Fibroblast of lung (primary cell): ENCODE measurements at regions not wholly inside any gene's neighbourhood (a gene's known extent, or its start where the extent isn't known, plus 50 kb on each side); places are given as distances from the start of the nearest gene placed in this dataset.

Experiments used
- DNase-seq, 2 donors: peaks; one replicate each; pipeline versions ENCODE4 v3.0.0 to v3.0.0-alpha.2; 2010; ENCODE audit warnings: low read depth in 2 of 2
- H2AFZ ChIP-seq: 2 replicates; pipeline ENCODE4 v1.5.1; 2012; ENCODE audit warnings: low read length, control low read depth, inconsistent platforms
- H3K27ac ChIP-seq: 2 replicates; pipeline ENCODE4 v1.5.1; 2011; ENCODE audit warnings: low read length, control low read depth; ENCODE audit not compliant: insufficient read depth
- H3K27me3 ChIP-seq: 2 replicates; pipeline ENCODE4 v1.5.1; 2011; ENCODE audit warnings: mild to moderate bottlenecking, low read length; ENCODE audit not compliant: control insufficient read depth, insufficient read depth
- H3K36me3 ChIP-seq: 2 replicates; pipeline ENCODE4 v1.5.1; 2011; ENCODE audit warnings: low read length; ENCODE audit not compliant: control insufficient read depth, insufficient read depth
- H3K4me1 ChIP-seq: 2 replicates; pipeline ENCODE4 v1.5.1; 2011; ENCODE audit warnings: low read length; ENCODE audit not compliant: control insufficient read depth, insufficient read depth; ENCODE audit errors: extremely low read depth
- H3K4me2 ChIP-seq: 2 replicates; pipeline ENCODE4 v1.5.1; 2011; ENCODE audit warnings: low read length, control low read depth; ENCODE audit not compliant: insufficient read depth; ENCODE audit errors: extremely low read depth
- H3K4me3 ChIP-seq, 4 experiments: fragments of 200-600 bp in 1 of 4; sonication (generic) in 1 of 4; replicated peaks in 1 of 4; 2 replicates each; pipeline ENCODE4 v1.5.1; 2011 to 2016; ENCODE audit warnings: low read length in 4 of 4, low read depth in 3 of 4, mild to moderate bottlenecking in 3 of 4, control low read depth in 2 of 4, inconsistent platforms in 1 of 4, mixed read lengths in 1 of 4; ENCODE audit not compliant: insufficient read depth in 1 of 4; ENCODE audit errors: control extremely low read depth in 1 of 4
- H3K79me2 ChIP-seq: 2 replicates; pipeline ENCODE4 v1.5.1; 2012; ENCODE audit warnings: mild to moderate bottlenecking, low read length, inconsistent platforms; ENCODE audit not compliant: control insufficient read depth, insufficient read depth
- H3K9ac ChIP-seq: 2 replicates; pipeline ENCODE4 v1.5.1; 2011; ENCODE audit warnings: mild to moderate bottlenecking, low read length, control low read depth; ENCODE audit not compliant: insufficient read depth
- H3K9me3 ChIP-seq: 2 replicates; pipeline ENCODE4 v1.5.1; 2012; ENCODE audit warnings: low read depth, low read length; ENCODE audit not compliant: control insufficient read depth, insufficient read depth
- H4K20me1 ChIP-seq: 2 replicates; pipeline ENCODE4 v1.5.1; 2011; ENCODE audit warnings: low read length; ENCODE audit not compliant: control insufficient read depth, insufficient read depth; ENCODE audit errors: extremely low read depth
- EZH2 ChIP-seq: IDR thresholded peaks from 2 replicates; pipeline ENCODE4 v1.5.1; 2012; ENCODE audit warnings: low read length, control low read depth, mild to moderate bottlenecking; ENCODE audit errors: missing control alignments
- TF ChIP-seq, protein P1 (sequence below), 2 donors: IDR thresholded peaks in 1 of 2; conservative IDR thresholded peaks in 1 of 2; 1 replicate in 1 of 2; 2 replicates in 1 of 2; pipeline ENCODE4 v1.5.1; 2011 to 2012; ENCODE audit warnings: low read length in 2 of 2, control low read depth in 1 of 2, inconsistent platforms in 1 of 2, low read depth in 1 of 2, mild to moderate bottlenecking in 1 of 2

DNA sequence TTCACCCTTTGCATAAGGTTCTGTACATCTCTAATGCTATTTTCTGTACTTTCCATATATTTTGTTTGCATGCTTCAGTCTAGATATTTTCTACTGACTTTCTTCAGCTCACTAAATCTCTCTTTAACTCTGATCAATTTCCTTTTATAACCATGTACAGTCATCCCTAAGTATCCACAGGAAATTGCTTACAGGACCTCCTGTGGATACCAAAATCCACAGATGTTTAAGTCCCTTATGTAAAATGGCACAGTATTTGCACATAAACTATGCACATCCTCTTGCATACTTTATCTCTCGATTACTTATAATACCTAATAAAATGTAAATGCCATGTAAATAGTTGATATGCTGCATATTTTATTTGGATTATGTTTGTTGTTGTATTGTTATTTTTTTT is 442.1 kb downstream of the TLE4 start:
- no peak overlapping the region for H3K27ac ChIP-seq
- H2AFZ ChIP-seq, result no peak overlapping the region
- H3K9me3 ChIP-seq, result no peaks in the 10 kb centered on the region
- H3K4me3 ChIP-seq, result no peak overlapping the region
- no peaks in the 10 kb centered on the region for H3K79me2 ChIP-seq
- no peak overlapping the region for H3K9ac ChIP-seq
- H3K4me1 ChIP-seq, result no peaks in the 10 kb centered on the region
- TF ChIP-seq EZH2, result no peak
- TF ChIP-seq, protein P1, sequence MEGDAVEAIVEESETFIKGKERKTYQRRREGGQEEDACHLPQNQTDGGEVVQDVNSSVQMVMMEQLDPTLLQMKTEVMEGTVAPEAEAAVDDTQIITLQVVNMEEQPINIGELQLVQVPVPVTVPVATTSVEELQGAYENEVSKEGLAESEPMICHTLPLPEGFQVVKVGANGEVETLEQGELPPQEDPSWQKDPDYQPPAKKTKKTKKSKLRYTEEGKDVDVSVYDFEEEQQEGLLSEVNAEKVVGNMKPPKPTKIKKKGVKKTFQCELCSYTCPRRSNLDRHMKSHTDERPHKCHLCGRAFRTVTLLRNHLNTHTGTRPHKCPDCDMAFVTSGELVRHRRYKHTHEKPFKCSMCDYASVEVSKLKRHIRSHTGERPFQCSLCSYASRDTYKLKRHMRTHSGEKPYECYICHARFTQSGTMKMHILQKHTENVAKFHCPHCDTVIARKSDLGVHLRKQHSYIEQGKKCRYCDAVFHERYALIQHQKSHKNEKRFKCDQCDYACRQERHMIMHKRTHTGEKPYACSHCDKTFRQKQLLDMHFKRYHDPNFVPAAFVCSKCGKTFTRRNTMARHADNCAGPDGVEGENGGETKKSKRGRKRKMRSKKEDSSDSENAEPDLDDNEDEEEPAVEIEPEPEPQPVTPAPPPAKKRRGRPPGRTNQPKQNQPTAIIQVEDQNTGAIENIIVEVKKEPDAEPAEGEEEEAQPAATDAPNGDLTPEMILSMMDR (conservative IDR thresholded peaks at IDR 0.05 in 1 of 2, IDR thresholded peaks at IDR 0.05 in 1 of 2; ENCODE audit: low read depth in 1 of 2, low read length in 2 of 2), result no peak
- no peak overlapping the region for H3K4me2 ChIP-seq
- no peaks in the 10 kb centered on the region for H3K36me3 ChIP-seq
- no peaks in the 10 kb centered on the region for H4K20me1 ChIP-seq
- H3K27me3 ChIP-seq, result no peaks in the 10 kb centered on the region
- DNase-seq, result no peak

DNA sequence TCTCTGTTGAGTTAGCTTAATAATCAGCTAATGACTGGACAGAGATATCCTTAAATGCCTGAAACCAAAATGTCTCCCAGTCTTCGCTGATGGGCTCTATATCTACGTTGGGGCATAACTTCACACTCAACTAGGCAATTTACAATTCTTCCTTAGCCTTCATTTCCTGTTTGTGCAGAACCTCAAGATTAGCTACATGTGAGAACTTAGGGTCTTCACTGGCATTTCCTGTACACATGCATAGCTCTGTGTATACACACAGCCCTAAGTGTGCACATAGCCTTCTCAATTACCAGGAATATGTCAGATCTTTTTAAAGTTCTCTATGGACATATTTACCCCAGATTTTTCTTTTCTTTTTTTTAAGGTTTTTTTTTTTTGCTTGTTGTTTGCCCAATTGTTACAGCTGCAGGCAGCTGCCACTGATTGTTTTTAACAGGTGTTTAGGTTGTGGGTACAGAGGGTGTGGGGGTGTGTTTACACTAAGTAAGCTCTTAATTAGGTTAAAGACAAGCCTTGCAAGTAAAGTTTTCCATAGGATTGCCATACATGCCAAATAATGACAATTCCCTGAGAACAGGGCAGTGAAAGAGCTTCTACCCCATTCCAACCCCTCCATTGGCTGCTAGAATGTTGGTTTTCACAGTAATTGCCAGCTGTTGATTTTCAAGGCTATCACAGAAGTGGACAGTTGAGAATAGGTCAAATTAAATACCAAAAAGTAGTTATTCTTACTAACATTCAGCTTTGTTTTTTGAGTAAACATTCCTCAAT is 441.0 kb downstream of the TLE4 start:
- Histone ChIP-seq H3K4me1 (no peaks in the 10 kb centered on the region), H3K79me2 (no peaks in the 10 kb centered on the region), H3K36me3 (no peaks in the 10 kb centered on the region), H3K4me2 (no peak overlapping the region), H2AFZ (no peak overlapping the region), H3K27me3 (no peaks in the 10 kb centered on the region), H4K20me1 (no peaks in the 10 kb centered on the region), H3K9ac (no peak overlapping the region), H3K4me3 (no peak overlapping the region), H3K9me3 (no peaks in the 10 kb centered on the region), H3K27ac (no peak overlapping the region)
- TF ChIP-seq EZH2, result no peak
- TF ChIP-seq, protein P1 (conservative IDR thresholded peaks at IDR 0.05 in 1 of 2, IDR thresholded peaks at IDR 0.05 in 1 of 2; ENCODE audit: low read depth in 1 of 2, low read length in 2 of 2), result no peak
- no peak for DNase-seq

DNA sequence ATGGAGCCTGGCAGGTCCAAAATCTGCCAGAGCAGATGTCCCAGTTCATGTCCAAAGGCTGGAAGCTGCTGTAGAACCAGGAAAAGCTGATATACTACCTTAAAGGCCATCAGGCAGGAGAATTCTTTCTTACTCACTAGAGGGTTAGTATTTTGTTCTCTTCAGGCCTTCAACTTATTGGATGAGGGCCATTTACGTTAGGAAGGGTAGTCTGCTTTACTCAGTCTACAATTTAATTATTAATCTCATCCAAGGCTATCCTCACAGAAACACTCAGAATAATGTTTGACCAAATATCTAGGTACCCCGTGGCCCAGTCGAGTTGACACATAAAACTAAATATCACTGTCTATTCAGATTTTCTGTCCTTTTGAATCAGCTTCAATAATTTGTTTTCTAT is 437.4 kb downstream of the TLE4 start:
- no peaks in the 10 kb centered on the region for H3K79me2 ChIP-seq
- no peaks in the 10 kb centered on the region for H3K4me1 ChIP-seq
- no peak overlapping the region for H3K4me3 ChIP-seq
- no peak overlapping the region for H3K27ac ChIP-seq
- no peak overlapping the region for H3K4me2 ChIP-seq
- H3K36me3 ChIP-seq, result no peaks in the 10 kb centered on the region
- TF ChIP-seq, protein P1 (conservative IDR thresholded peaks at IDR 0.05 in 1 of 2, IDR thresholded peaks at IDR 0.05 in 1 of 2; ENCODE audit: low read depth in 1 of 2, low read length in 2 of 2), result no peak
- no peak for TF ChIP-seq EZH2
- H3K27me3 ChIP-seq, result no peaks in the 10 kb centered on the region
- no peaks in the 10 kb centered on the region for H4K20me1 ChIP-seq
- no peak overlapping the region for H2AFZ ChIP-seq
- no peaks in the 10 kb centered on the region for H3K9me3 ChIP-seq
- DNase-seq, result no peak
- H3K9ac ChIP-seq, result no peak overlapping the region
